ENCODE measurements at regions not wholly inside any gene's neighbourhood (a gene's known extent, or its start where the extent isn't known, plus 50 kb on each side); places are given as distances from the start of the nearest gene placed in this dataset.
A peak's percentile ranks its signal among the peaks of the same experiment; 100 is the strongest.

DNA sequence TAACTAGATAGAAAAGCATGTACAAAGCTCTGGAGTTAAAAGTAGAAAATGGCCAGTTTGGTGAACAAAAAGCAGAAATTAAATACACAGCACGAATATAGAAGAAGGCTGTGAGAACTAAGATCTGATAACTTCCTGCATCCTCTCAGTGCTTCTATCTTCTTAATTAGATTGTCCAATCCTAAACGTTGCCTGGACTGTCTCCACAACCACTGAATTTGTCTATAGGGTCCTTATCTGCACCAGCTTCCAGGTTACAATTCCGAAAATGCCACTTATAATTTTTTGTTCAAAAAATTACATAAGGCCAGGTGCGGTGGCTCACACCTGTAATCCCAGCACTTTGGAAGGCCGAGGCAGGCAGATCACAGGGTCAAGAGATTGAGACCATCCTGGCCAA lies 626.3 kb downstream of the TBL1XR1 start:
- TF ChIP-seq, protein P1, sequence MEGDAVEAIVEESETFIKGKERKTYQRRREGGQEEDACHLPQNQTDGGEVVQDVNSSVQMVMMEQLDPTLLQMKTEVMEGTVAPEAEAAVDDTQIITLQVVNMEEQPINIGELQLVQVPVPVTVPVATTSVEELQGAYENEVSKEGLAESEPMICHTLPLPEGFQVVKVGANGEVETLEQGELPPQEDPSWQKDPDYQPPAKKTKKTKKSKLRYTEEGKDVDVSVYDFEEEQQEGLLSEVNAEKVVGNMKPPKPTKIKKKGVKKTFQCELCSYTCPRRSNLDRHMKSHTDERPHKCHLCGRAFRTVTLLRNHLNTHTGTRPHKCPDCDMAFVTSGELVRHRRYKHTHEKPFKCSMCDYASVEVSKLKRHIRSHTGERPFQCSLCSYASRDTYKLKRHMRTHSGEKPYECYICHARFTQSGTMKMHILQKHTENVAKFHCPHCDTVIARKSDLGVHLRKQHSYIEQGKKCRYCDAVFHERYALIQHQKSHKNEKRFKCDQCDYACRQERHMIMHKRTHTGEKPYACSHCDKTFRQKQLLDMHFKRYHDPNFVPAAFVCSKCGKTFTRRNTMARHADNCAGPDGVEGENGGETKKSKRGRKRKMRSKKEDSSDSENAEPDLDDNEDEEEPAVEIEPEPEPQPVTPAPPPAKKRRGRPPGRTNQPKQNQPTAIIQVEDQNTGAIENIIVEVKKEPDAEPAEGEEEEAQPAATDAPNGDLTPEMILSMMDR (IDR thresholded peaks at IDR 0.05), result no peak
- peak; percentile 69 for TF ChIP-seq RCOR1 (IDR thresholded peaks at IDR 0.05; ENCODE audit: low read length)

Data from SK-N-SH (cell line).